Left lung (tissue), 4 donors: ENCODE measurements at regions not wholly inside any gene's neighbourhood (a gene's known extent, or its start where the extent isn't known, plus 50 kb on each side); places are given as distances from the start of the nearest gene placed in this dataset.

Experiments
- ATAC-seq: fragments of 200-7000 bp; cut with Tn5 transposase; one replicate; pipeline ENCODE4 v1.9.1; 2020; ENCODE audit warnings: moderate library complexity
- DNase-seq, 4 donors: peaks; one replicate each; pipeline ENCODE4 v3.0.0-alpha.2; 2013 to 2020
- H3K27ac ChIP-seq, 2 donors: fragments of 200-600 bp; sonication (generic) in 1 of 2; one replicate each; pipeline versions ENCODE4 v1.5.0 to v1.8.0; 2020 to 2021
- H3K27me3 ChIP-seq, 2 donors: fragments of 200-600 bp; sonication (generic) in 1 of 2; one replicate each; pipeline versions ENCODE4 v1.5.0 to v1.8.0; 2020 to 2021
- H3K36me3 ChIP-seq, 2 donors: fragments of 200-600 bp; sonication (generic) in 1 of 2; one replicate each; pipeline versions ENCODE4 v1.5.0 to v1.8.0; 2020 to 2021
- H3K4me1 ChIP-seq, 2 donors: fragments of 200-600 bp; one replicate each; pipeline ENCODE4 v1.8.0; 2021
- H3K4me3 ChIP-seq, 2 donors: fragments of 200-600 bp; sonication (generic) in 1 of 2; one replicate each; pipeline versions ENCODE4 v1.5.0 to v1.8.0; 2020 to 2021; ENCODE audit warnings: mild to moderate bottlenecking in 1 of 2
- H3K9me3 ChIP-seq, 2 donors: fragments of 200-600 bp; sonication (generic) in 1 of 2; one replicate each; pipeline versions ENCODE4 v1.5.0 to v1.8.0; 2020 to 2021
- CTCF ChIP-seq, 2 donors: fragments of 200-600 bp; sonication (generic) in 1 of 2; IDR thresholded peaks; one replicate each; pipeline versions ENCODE4 v1.5.0 to v1.8.0; 2021; ENCODE audit warnings: antibody characterized with exemption in 2 of 2
- intact Hi-C, 2 donors: fragments of 100-400 bp; cut with DNase I; formaldehyde crosslinking; loops; one replicate each; pipeline versions ENCODE4 v1.11.2 to v1.14.2; 2022
- donor health status: DM: no; HTN: yes; CAD: no.
- donor health status: DM: no; HTN: no; CAD: no.

GRCh38 chr5:122576256-122577016 is 198.4 kb upstream of the SNX2 start:
- Histone ChIP-seq H3K27ac (no peak overlapping the region), H3K9me3 (no peaks in the 10 kb centered on the region), H3K4me1 (no peaks in the 10 kb centered on the region), H3K27me3 (no peaks in the 10 kb centered on the region), H3K4me3 (no peak overlapping the region), H3K36me3 (no peaks in the 10 kb centered on the region)
- no peak for TF ChIP-seq CTCF (IDR thresholded peaks at IDR 0.05)
- ATAC-seq (no peak), DNase-seq (no peak)
- intact Hi-C loops, result no loop called here

GRCh38 chr5:122581629-122582028 is 193.3 kb upstream of the SNX2 start:
- H3K27me3 ChIP-seq, result no peaks in the 10 kb centered on the region
- intact Hi-C loops, result no loop called here
- H3K4me3 ChIP-seq, result no peak overlapping the region
- no peaks in the 10 kb centered on the region for H3K36me3 ChIP-seq
- TF ChIP-seq CTCF (IDR thresholded peaks at IDR 0.05), result no peak
- no peaks in the 10 kb centered on the region for H3K4me1 ChIP-seq
- DNase-seq (no peak), ATAC-seq (no peak)
- no peaks in the 10 kb centered on the region for H3K9me3 ChIP-seq
- H3K27ac ChIP-seq, result no peak overlapping the region

- Histone ChIP-seq H3K36me3 (no peaks in the 10 kb centered on the region), H3K27ac (no peak overlapping the region), H3K9me3 (no peaks in the 10 kb centered on the region), H3K4me3 (no peak overlapping the region), H3K27me3 (no peaks in the 10 kb centered on the region), H3K4me1 (no peaks in the 10 kb centered on the region)
- DNase-seq (peak in 2 of 4 donors; percentile 13 to 34), ATAC-seq (no peak)
- no peak for TF ChIP-seq CTCF (IDR thresholded peaks at IDR 0.05)
- intact Hi-C loops, result no loop called here
Measured at GRCh38 chr5:122584411-122585300, 190.2 kb upstream of the SNX2 start.

GRCh38 chr5:122585371-122585770 is 189.5 kb upstream of the SNX2 start:
- TF ChIP-seq CTCF (IDR thresholded peaks at IDR 0.05), result no peak
- intact Hi-C loops, result no loop called here
- Histone ChIP-seq H3K4me1 (no peaks in the 10 kb centered on the region), H3K27ac (no peak overlapping the region), H3K9me3 (no peaks in the 10 kb centered on the region), H3K4me3 (no peak overlapping the region), H3K27me3 (no peaks in the 10 kb centered on the region), H3K36me3 (no peaks in the 10 kb centered on the region)
- DNase-seq (no peak), ATAC-seq (no peak)

- Histone ChIP-seq H3K4me1 (no peaks in the 10 kb centered on the region), H3K9me3 (no peaks in the 10 kb centered on the region), H3K27me3 (no peaks in the 10 kb centered on the region), H3K27ac (no peak overlapping the region), H3K4me3 (no peak overlapping the region), H3K36me3 (no peaks in the 10 kb centered on the region)
- peak; percentile 33 for ATAC-seq
- intact Hi-C loops, result no loop called here
- no peak for TF ChIP-seq CTCF (IDR thresholded peaks at IDR 0.05)
- DNase-seq, result no peak
Measured at GRCh38 chr5:122586351-122586750, 188.5 kb upstream of the SNX2 start.
